ENCODE measurements at regions not wholly inside any gene's neighbourhood (a gene's known extent, or its start where the extent isn't known, plus 50 kb on each side); places are given as distances from the start of the nearest gene placed in this dataset.

- H3K4me2 ChIP-seq, result no peak overlapping the region
- no peaks in the 10 kb centered on the region for H3K9me3 ChIP-seq
- no peaks in the 10 kb centered on the region for H3K4me1 ChIP-seq
- H3K27me3 ChIP-seq, result no peaks in the 10 kb centered on the region
- H3K9ac ChIP-seq, result no peak overlapping the region
- no peak overlapping the region for H3K27ac ChIP-seq
- H3K4me3 ChIP-seq, result no peak overlapping the region
- H3K36me3 ChIP-seq, result no peaks in the 10 kb centered on the region
- TF ChIP-seq Cebpa-rat (IDR thresholded peaks at IDR 0.05), result no peak
- H4K20me1 ChIP-seq, result no peaks in the 10 kb centered on the region
These were observed 588.8 kb upstream of the PSMD7 start for GRCh38 chr16:73707863-73708262.

- Histone ChIP-seq H4K20me1 (no peaks in the 10 kb centered on the region), H3K4me3 (no peak overlapping the region), H3K4me1 (no peaks in the 10 kb centered on the region), H3K4me2 (no peak overlapping the region), H3K27me3 (no peaks in the 10 kb centered on the region), H3K27ac (no peak overlapping the region), H3K9ac (no peak overlapping the region), H3K9me3 (no peaks in the 10 kb centered on the region), H3K36me3 (no peaks in the 10 kb centered on the region)
- TF ChIP-seq Cebpa-rat (IDR thresholded peaks at IDR 0.05), result no peak; the same call in 1 of the 2 replicates
These were observed 592.7 kb upstream of the PSMD7 start for GRCh38 chr16:73703891-73704290.

GRCh38 chr16:73697336-73697735, 599.3 kb upstream of the PSMD7 start:
- Histone ChIP-seq H3K27me3 (no peaks in the 10 kb centered on the region), H3K27ac (no peak overlapping the region), H3K4me3 (no peak overlapping the region), H3K9ac (no peak overlapping the region), H3K4me2 (no peak overlapping the region), H3K36me3 (no peaks in the 10 kb centered on the region), H3K9me3 (no peaks in the 10 kb centered on the region), H3K4me1 (no peaks in the 10 kb centered on the region), H4K20me1 (no peaks in the 10 kb centered on the region)
- TF ChIP-seq Cebpa-rat (IDR thresholded peaks at IDR 0.05), result no peak

GRCh38 chr16:73692861-73693260, 603.8 kb upstream of the PSMD7 start:
- H3K36me3 ChIP-seq, result no peaks in the 10 kb centered on the region
- H3K9ac ChIP-seq, result no peak overlapping the region
- H3K4me3 ChIP-seq, result no peak overlapping the region
- no peak overlapping the region for H3K27ac ChIP-seq
- H3K27me3 ChIP-seq, result no peaks in the 10 kb centered on the region; the same call in 1 of the 2 replicates
- H3K9me3 ChIP-seq, result no peaks in the 10 kb centered on the region
- H4K20me1 ChIP-seq, result no peaks in the 10 kb centered on the region
- TF ChIP-seq Cebpa-rat (IDR thresholded peaks at IDR 0.05), result no peak
- no peak overlapping the region for H3K4me2 ChIP-seq
- H3K4me1 ChIP-seq, result no peaks in the 10 kb centered on the region

- no peak for TF ChIP-seq Cebpa-rat (IDR thresholded peaks at IDR 0.05)
- no peaks in the 10 kb centered on the region for H3K27me3 ChIP-seq
- H3K4me2 ChIP-seq, result no peak overlapping the region
These were observed 612.8 kb upstream of the PSMD7 start for GRCh38 chr16:73683804-73684203.

GRCh38 chr16:73672135-73672534, 624.2 kb upstream of the ZFHX3 start:
- Histone ChIP-seq H3K4me2 (no peak overlapping the region), H4K20me1 (no peaks in the 10 kb centered on the region), H3K4me3 (no peak overlapping the region), H3K27me3 (no peaks in the 10 kb centered on the region), H3K36me3 (no peaks in the 10 kb centered on the region), H3K9ac (no peak overlapping the region), H3K27ac (no peak overlapping the region), H3K9me3 (no peaks in the 10 kb centered on the region), H3K4me1 (peaks cover 9% of the 10 kb centered on the region; the same call in 1 of the 2 replicates)
- TF ChIP-seq Cebpa-rat (IDR thresholded peaks at IDR 0.05), result no peak

More at GRCh38 chr16:73683804-73684203, 612.8 kb upstream of the PSMD7 start:
- Histone ChIP-seq H3K4me1 (no peaks in the 10 kb centered on the region), H3K9me3 (no peaks in the 10 kb centered on the region), H3K36me3 (no peaks in the 10 kb centered on the region), H3K4me3 (no peak overlapping the region), H4K20me1 (no peaks in the 10 kb centered on the region), H3K27ac (no peak overlapping the region), H3K9ac (no peak overlapping the region)

- Histone ChIP-seq H3K9ac (no peak overlapping the region), H3K9me3 (no peaks in the 10 kb centered on the region), H3K27ac (no peak overlapping the region), H3K4me3 (no peak overlapping the region), H3K4me2 (no peak overlapping the region), H3K27me3 (no peaks in the 10 kb centered on the region), H3K4me1 (peaks cover 9% of the 10 kb centered on the region; the same call in 1 of the 2 replicates), H3K36me3 (no peaks in the 10 kb centered on the region), H4K20me1 (no peaks in the 10 kb centered on the region)
- no peak for TF ChIP-seq Cebpa-rat (IDR thresholded peaks at IDR 0.05)
These were observed 623.2 kb upstream of the ZFHX3 start for GRCh38 chr16:73670836-73671820.

GRCh38 chr16:73669535-73670274, 621.8 kb upstream of the ZFHX3 start:
- Histone ChIP-seq H3K27ac (no peak overlapping the region), H3K4me2 (peak overlapping the region; percentile 18; the same call in 1 of the 2 replicates), H3K27me3 (no peaks in the 10 kb centered on the region), H3K4me3 (no peak overlapping the region), H3K36me3 (no peaks in the 10 kb centered on the region), H3K4me1 (peaks cover 9% of the 10 kb centered on the region; the same call in 1 of the 2 replicates), H3K9me3 (no peaks in the 10 kb centered on the region), H3K9ac (no peak overlapping the region), H4K20me1 (no peaks in the 10 kb centered on the region)
- TF ChIP-seq Cebpa-rat (IDR thresholded peaks at IDR 0.05), result no peak

- H3K4me2 ChIP-seq, result no peak overlapping the region
- H3K36me3 ChIP-seq, result no peaks in the 10 kb centered on the region
- H3K9me3 ChIP-seq, result no peaks in the 10 kb centered on the region
- no peaks in the 10 kb centered on the region for H3K4me1 ChIP-seq
- H3K9ac ChIP-seq, result no peak overlapping the region
- no peak for TF ChIP-seq Cebpa-rat (IDR thresholded peaks at IDR 0.05)
- no peak overlapping the region for H3K27ac ChIP-seq
- H3K27me3 ChIP-seq, result no peaks in the 10 kb centered on the region
- H3K4me3 ChIP-seq, result no peak overlapping the region
- H4K20me1 ChIP-seq, result no peaks in the 10 kb centered on the region
These were observed 615.8 kb upstream of the ZFHX3 start for GRCh38 chr16:73663720-73664119.

- no peaks in the 10 kb centered on the region for H3K4me1 ChIP-seq
- H3K27ac ChIP-seq, result no peak overlapping the region
- H3K4me3 ChIP-seq, result no peak overlapping the region
- no peak overlapping the region for H3K9ac ChIP-seq
- H4K20me1 ChIP-seq, result no peaks in the 10 kb centered on the region
- TF ChIP-seq Cebpa-rat (IDR thresholded peaks at IDR 0.05), result no peak
- H3K9me3 ChIP-seq, result peaks cover 17% of the 10 kb centered on the region; the same call in 1 of the 2 replicates
- H3K4me2 ChIP-seq, result no peak overlapping the region
- H3K27me3 ChIP-seq, result no peaks in the 10 kb centered on the region
- H3K36me3 ChIP-seq, result no peaks in the 10 kb centered on the region
These were observed 588.3 kb upstream of the ZFHX3 start for GRCh38 chr16:73636196-73636595.

Data from BLaER1 (cell line).